Transverse colon (tissue), 4 donors: ENCODE measurements at regions not wholly inside any gene's neighbourhood (a gene's known extent, or its start where the extent isn't known, plus 50 kb on each side); places are given as distances from the start of the nearest gene placed in this dataset.

ENCODE experiments used
- DNase-seq: peaks from one replicate; pipeline ENCODE4 v3.0.0-alpha.2; 2019
- H3K27ac ChIP-seq, 4 donors: fragments of 200-600 bp; sonication (generic); 2 replicates each; pipeline ENCODE4 v1.5.1; 2016 to 2018; ENCODE audit warnings: inconsistent platforms in 4 of 4
- H3K27me3 ChIP-seq: fragments of 200-600 bp; sonication (generic); 2 replicates; pipeline ENCODE4 v1.5.1; 2017; ENCODE audit warnings: inconsistent platforms
- H3K36me3 ChIP-seq, 4 donors: fragments of 200-600 bp; sonication (generic); 2 replicates each; pipeline ENCODE4 v1.5.1; 2017 to 2019; ENCODE audit warnings: inconsistent platforms in 4 of 4
- H3K4me1 ChIP-seq, 4 donors: fragments of 200-600 bp; sonication (generic); 2 replicates each; pipeline ENCODE4 v1.5.1; 2017 to 2020; ENCODE audit warnings: inconsistent platforms in 4 of 4
- H3K4me3 ChIP-seq, 4 donors: fragments of 200-600 bp; sonication (generic); 1 replicate in 1 of 4; 2 replicates in 3 of 4; pipeline versions ENCODE4 v1.5.1 to v1.6.1; 2017 to 2019; ENCODE audit warnings: inconsistent platforms in 4 of 4
- H3K9me3 ChIP-seq, 2 donors: fragments of 200-600 bp; sonication (generic); 2 replicates each; pipeline ENCODE4 v1.5.1; 2017 to 2019; ENCODE audit warnings: inconsistent platforms in 2 of 2
- CTCF ChIP-seq, 5 experiments: fragments of 200-600 bp in 3 of 5; fragments of 450-650 bp in 2 of 5; sonication (generic) in 3 of 5; IDR thresholded peaks; 1 replicate in 2 of 5; 2 replicates in 3 of 5; pipeline ENCODE4 v1.5.1; 2016 to 2017; ENCODE audit warnings: antibody characterized with exemption in 5 of 5, inconsistent platforms in 3 of 5, mild to moderate bottlenecking in 2 of 5, moderate library complexity in 1 of 5
- EP300 ChIP-seq: sonication (generic); formaldehyde crosslinking; IDR thresholded peaks from one replicate; pipeline ENCODE4 v1.6.1; 2017; ENCODE audit warnings: antibody characterized with exemption, low read depth
- POLR2A ChIP-seq: fragments of 450-650 bp; IDR thresholded peaks from one replicate; pipeline ENCODE4 v1.6.1; 2016; ENCODE audit warnings: antibody characterized with exemption, mild to moderate bottlenecking, moderate library complexity
- POLR2AphosphoS5 ChIP-seq, 3 donors: sonication (generic); formaldehyde crosslinking; IDR thresholded peaks; one replicate each; pipeline ENCODE4 v1.6.1; 2016; ENCODE audit warnings: antibody characterized with exemption in 3 of 3
- WGBS, 2 donors: methylation state at CpG; one replicate each; pipeline ENCODE4 v1.1.5; 2018; ENCODE audit warnings: low coverage in 1 of 2; 5-methylcytosine and 5-hydroxymethylcytosine counted together
- in situ Hi-C, 4 donors: fragments of 200-750 bp; cut with MboI; loops; one replicate each; pipeline versions ENCODE4 v1.15.0 to v1.15.1; 2017; ENCODE audit warnings: low sequenced_read_pairs in 3 of 4, low pct_ligation_motif_present in 1 of 4, low pct_unique_long_range_greater_than_20kb in 1 of 4
- intact Hi-C: fragments of 100-400 bp; cut with DNase I; formaldehyde crosslinking; loops from one replicate; pipeline ENCODE4 v1.15.1; 2023; ENCODE audit warnings: low total_unique reads

GRCh38 chr14:38116895-38117294 lies 90.8 kb upstream of the SSTR1 start:
- Histone ChIP-seq H3K27me3 (no peaks in the 10 kb centered on the region), H3K36me3 (no peaks in the 10 kb centered on the region), H3K9me3 (no peaks in the 10 kb centered on the region), H3K4me3 (no peak overlapping the region), H3K4me1 (peaks cover 0 to 3% (median 0%) of the 10 kb centered on the region in 4 donors), H3K27ac (no peak overlapping the region)
- intact Hi-C loops: loop anchor here (5.0 kb wide), 1 partner anchor 65 kb away; no protein-coding TSS in a partner anchor
- in situ Hi-C loops: no loop called here
- DNase-seq: no peak
- TF ChIP-seq POLR2AphosphoS5 (IDR thresholded peaks at IDR 0.05): no peak
- no peak for TF ChIP-seq POLR2A
- TF ChIP-seq EP300: no peak
- TF ChIP-seq CTCF (IDR thresholded peaks at IDR 0.05): no peak

DNA sequence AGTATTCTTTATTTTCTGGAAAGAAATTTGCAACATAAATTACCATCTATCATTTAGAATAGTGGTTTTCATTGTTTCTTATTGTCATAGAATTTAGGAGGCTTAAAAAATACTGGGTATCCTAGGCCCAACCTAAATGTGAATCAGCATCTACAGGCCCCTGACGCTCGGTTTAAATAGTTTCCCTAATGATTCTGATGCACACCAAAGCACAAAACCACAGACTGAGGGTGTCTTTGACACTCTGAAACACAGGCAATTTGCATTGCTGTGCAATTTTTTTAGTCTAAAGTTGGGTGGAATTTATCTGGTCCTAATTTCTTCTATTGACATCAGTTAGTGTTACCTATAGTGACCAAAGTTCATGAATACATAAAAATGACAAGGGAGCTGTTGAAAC lies 87.6 kb upstream of the SSTR1 start:
- Histone ChIP-seq H3K36me3 (no peaks in the 10 kb centered on the region), H3K27ac (no peak overlapping the region), H3K4me1 (peaks cover 0 to 3% (median 0%) of the 10 kb centered on the region in 4 donors), H3K9me3 (no peaks in the 10 kb centered on the region), H3K4me3 (no peak overlapping the region), H3K27me3 (no peaks in the 10 kb centered on the region)
- WGBS, 2 donors: 73 to 83% methylated on average over 2 of the region's 2 CpGs
- DNase-seq: no peak
- intact Hi-C loops (no loop called here), in situ Hi-C loops (no loop called here)
- no peak for TF ChIP-seq EP300
- no peak for TF ChIP-seq POLR2A
- no peak for TF ChIP-seq POLR2AphosphoS5 (IDR thresholded peaks at IDR 0.05)
- no peak for TF ChIP-seq CTCF (IDR thresholded peaks at IDR 0.05)

GRCh38 chr14:38121320-38122020 lies 86.2 kb upstream of the SSTR1 start:
- in situ Hi-C loops: no loop called here
- DNase-seq: no peak
- no peak overlapping the region for H3K4me3 ChIP-seq
- intact Hi-C loops: no loop called here
- 45 to 50% methylated on average over 4 of the region's 4 CpGs for WGBS, 2 donors
- no peaks in the 10 kb centered on the region for H3K27me3 ChIP-seq
- no peaks in the 10 kb centered on the region for H3K9me3 ChIP-seq
- H3K4me1 ChIP-seq: peaks cover 0 to 3% (median 0%) of the 10 kb centered on the region in 4 donors
- no peak for TF ChIP-seq EP300
- TF ChIP-seq POLR2A: no peak
- no peak for TF ChIP-seq POLR2AphosphoS5 (IDR thresholded peaks at IDR 0.05)
- TF ChIP-seq CTCF (IDR thresholded peaks at IDR 0.05): no peak
- no peak overlapping the region for H3K27ac ChIP-seq
- no peaks in the 10 kb centered on the region for H3K36me3 ChIP-seq

DNA sequence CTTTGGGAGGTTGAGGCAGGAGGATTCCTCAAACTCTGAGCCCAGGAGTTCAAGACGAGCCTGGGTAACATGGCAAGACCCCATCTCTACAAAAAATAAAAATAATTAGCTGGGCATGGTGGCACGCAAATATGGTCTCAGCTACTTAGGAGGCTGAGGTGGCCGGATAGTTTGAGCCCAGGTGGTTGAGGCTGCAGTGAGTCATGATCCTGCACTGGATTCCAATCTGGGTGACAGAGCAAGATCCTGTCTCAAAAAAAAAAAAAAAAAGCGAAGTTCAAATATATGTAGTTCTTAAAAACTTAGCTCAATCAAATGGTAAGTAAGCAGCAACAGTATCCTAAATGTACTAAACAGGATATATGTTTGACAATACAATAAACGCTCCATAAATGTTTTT lies 85.5 kb upstream of the SSTR1 start:
- in situ Hi-C loops (no loop called here), intact Hi-C loops (no loop called here)
- TF ChIP-seq POLR2A (no peak), POLR2AphosphoS5 (IDR thresholded peaks at IDR 0.05) (no peak), EP300 (no peak), CTCF (IDR thresholded peaks at IDR 0.05) (no peak)
- H3K4me3 ChIP-seq: no peak overlapping the region
- no peak overlapping the region for H3K27ac ChIP-seq
- peaks cover 0 to 3% (median 0%) of the 10 kb centered on the region in 4 donors for H3K4me1 ChIP-seq
- no peaks in the 10 kb centered on the region for H3K9me3 ChIP-seq
- H3K36me3 ChIP-seq: no peaks in the 10 kb centered on the region
- WGBS, 2 donors: 76 to 92% methylated on average over 3 to 5 of the region's 5 CpGs
- no peak for DNase-seq
- no peaks in the 10 kb centered on the region for H3K27me3 ChIP-seq
